Lower leg skin (tissue), 3 donors: ENCODE measurements at regions not wholly inside any gene's neighbourhood (a gene's known extent, or its start where the extent isn't known, plus 50 kb on each side); places are given as distances from the start of the nearest gene placed in this dataset.

Experiments
- POLR2A ChIP-seq, 2 donors: fragments of 450-650 bp; IDR thresholded peaks; one replicate each; pipeline ENCODE4 v1.6.1; 2016 to 2017; ENCODE audit warnings: antibody characterized with exemption in 2 of 2, mild to moderate bottlenecking in 1 of 2, moderate library complexity in 1 of 2
- TF ChIP-seq, protein P1 (sequence below), 3 donors: fragments of 450-650 bp; IDR thresholded peaks; one replicate each; pipeline ENCODE4 v1.5.1; 2016; ENCODE audit warnings: antibody characterized with exemption in 3 of 3, mild to moderate bottlenecking in 3 of 3, moderate library complexity in 2 of 3

DNA sequence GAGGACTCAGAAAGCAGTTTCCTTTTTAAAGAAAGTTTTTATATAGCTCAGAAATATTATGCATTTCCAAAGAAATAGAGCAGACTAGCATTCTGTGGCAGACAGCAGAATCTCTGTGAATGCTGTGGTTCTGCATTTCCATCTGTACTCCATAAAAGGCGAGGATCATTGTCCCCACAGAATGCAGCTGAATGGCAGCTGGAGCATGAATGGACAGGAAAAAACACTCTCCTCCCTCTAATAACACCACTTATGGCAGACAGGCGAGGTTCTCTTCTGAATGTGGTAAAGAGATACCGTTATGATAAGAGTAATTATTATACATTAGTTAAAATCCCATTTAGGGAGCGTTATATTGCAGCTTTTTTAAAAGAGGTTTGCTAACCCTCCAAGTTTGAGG is 81.4 kb upstream of the WLS start:
- TF ChIP-seq, protein P1, sequence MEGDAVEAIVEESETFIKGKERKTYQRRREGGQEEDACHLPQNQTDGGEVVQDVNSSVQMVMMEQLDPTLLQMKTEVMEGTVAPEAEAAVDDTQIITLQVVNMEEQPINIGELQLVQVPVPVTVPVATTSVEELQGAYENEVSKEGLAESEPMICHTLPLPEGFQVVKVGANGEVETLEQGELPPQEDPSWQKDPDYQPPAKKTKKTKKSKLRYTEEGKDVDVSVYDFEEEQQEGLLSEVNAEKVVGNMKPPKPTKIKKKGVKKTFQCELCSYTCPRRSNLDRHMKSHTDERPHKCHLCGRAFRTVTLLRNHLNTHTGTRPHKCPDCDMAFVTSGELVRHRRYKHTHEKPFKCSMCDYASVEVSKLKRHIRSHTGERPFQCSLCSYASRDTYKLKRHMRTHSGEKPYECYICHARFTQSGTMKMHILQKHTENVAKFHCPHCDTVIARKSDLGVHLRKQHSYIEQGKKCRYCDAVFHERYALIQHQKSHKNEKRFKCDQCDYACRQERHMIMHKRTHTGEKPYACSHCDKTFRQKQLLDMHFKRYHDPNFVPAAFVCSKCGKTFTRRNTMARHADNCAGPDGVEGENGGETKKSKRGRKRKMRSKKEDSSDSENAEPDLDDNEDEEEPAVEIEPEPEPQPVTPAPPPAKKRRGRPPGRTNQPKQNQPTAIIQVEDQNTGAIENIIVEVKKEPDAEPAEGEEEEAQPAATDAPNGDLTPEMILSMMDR (IDR thresholded peaks at IDR 0.05), result no peak
- TF ChIP-seq POLR2A (IDR thresholded peaks at IDR 0.05), result no peak
